AG08396 (cell line): ENCODE measurements at regions not wholly inside any gene's neighbourhood (a gene's known extent, or its start where the extent isn't known, plus 50 kb on each side); places are given as distances from the start of the nearest gene placed in this dataset.
"Not testable (repeated sequence)": the region's sequence is repeated elsewhere in the genome, so short reads cannot be mapped to it uniquely, and the experiment has no call there.

Source experiments
- DNase-seq: peaks from one replicate; pipeline ENCODE4 v3.0.0; 2012; ENCODE audit warnings: low spot score, mixed read lengths

GRCh38 chr2:198508610-198509009 is 704.2 kb downstream of the PLCL1 start:
- DNase-seq: not testable (repeated sequence)

DNA sequence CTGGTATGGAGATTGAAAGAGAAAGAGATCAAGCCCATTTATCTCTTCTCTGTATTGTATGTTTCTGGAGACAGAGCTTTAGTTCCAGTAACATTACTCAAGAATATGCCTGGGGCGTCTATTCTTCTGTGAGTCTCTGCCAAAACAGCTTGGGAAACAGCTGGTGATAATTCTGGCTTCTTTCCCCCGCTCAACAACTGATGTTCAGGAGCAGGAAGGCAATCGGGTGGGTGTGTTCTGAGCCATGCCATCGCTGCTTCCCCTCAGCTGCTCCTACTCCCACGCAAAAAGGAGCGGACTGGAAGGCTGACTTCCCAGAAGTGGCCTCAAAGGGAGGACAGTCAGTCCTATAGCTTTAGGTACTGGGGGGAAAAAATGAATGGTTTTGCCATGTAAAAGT is 695.1 kb downstream of the PLCL1 start:
- no peak for DNase-seq

- no peak for DNase-seq
Observed at GRCh38 chr2:198498516-198498915, 694.1 kb downstream of the PLCL1 start.

DNA sequence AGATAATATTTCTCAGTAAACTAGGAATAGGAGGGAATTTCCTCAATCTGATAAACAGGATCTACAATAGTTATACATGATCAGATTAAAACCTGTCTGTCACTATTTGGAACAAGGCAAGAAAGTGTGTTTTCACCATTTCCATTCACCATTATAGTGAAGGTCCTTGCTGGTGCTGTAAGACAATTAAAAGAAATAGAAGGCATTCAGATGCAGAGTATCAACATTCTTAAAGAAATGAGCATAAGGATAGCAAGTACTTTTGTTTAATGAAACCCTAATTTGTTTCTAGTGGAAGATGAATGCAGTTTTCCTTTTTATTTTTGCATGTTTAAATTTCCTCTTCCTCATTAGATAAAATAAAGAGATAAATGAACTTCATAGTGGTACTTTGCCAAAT is 693.7 kb downstream of the PLCL1 start:
- DNase-seq: no peak

- DNase-seq: no peak
Observed at GRCh38 chr2:198494931-198495330, 690.5 kb downstream of the PLCL1 start.

- no peak for DNase-seq
Observed at GRCh38 chr2:198490748-198491147, 686.4 kb downstream of the PLCL1 start.

DNA sequence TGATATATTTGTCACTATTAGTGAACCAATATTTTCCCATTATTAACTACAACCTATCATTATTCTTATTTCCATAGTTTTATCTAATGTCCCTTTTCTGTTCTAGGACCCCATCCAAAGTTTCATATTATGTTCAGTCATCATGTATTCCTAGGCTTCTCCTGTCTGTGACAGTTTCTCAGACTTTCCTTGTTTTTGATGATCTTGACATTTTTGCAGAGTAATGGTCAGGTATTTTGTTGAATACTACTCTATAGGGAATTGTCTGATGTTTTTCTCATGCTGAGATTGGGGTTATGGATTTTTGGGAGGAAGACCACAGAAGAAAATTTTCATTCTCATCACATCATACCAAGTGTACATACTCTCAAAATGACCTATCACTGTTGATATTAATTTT is 684.6 kb downstream of the PLCL1 start:
- DNase-seq: no peak

DNA sequence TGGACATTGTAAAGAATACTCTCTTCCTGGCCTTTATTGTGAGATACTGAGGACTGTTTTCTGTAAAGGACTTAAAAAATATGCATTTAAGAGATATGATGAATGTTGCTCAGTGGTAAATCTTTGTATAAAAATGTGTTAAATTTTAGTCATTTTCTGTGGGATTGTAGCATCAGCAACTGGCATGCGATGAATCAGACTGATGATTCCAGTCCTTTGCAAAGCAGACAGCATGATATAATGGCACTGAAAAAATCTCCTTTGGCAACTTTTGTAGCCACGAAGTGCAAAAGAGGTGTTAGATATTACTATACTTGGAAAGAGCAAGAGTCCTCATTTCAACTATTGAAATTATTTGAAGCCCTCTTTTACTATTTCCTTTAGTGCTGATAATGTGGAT is 678.7 kb downstream of the PLCL1 start:
- no peak for DNase-seq

DNA sequence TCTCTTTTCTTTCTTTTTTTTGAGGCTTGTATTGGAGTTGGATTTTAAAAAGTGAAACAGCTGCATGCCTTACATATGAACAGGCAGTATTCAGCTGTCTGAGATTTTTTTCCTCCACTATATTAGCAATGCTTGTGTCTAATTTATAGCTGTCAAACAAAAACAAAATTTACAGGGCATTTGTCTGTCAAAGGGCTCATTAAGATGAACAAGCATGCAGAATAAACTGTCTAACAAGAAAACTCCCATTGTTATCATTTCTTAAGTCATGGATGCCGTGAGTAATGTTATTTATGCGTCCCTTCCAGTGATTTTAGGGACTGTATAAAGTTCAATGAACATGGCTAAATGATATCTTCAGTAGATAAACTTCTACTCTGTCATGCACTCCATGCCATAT is 674.7 kb downstream of the PLCL1 start:
- no peak for DNase-seq

- no peak for DNase-seq
Observed at GRCh38 chr2:198478361-198478760, 674.0 kb downstream of the PLCL1 start.

DNA sequence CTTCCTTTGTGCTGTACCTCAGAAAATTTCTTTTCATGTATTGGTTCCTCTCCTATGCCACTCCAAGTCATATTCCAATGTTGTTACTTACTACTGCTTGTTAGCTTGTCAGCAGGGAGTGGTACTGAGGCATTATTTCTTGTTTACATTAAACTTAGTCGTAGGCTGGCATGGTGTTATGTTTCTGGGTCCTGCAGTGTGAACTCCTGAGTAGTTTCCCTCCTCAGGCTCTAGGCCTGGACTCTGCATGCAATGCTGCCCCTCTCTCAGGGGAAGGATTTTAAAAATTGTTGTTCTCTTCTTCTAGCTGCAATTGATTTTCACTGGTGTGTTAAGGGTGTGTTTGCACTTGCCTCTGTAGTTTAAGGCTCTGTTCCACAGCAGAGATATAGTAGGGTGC is 671.6 kb downstream of the PLCL1 start:
- DNase-seq: no peak

- no peak for DNase-seq
Observed at GRCh38 chr2:198471291-198471690, 666.9 kb downstream of the PLCL1 start.

DNA sequence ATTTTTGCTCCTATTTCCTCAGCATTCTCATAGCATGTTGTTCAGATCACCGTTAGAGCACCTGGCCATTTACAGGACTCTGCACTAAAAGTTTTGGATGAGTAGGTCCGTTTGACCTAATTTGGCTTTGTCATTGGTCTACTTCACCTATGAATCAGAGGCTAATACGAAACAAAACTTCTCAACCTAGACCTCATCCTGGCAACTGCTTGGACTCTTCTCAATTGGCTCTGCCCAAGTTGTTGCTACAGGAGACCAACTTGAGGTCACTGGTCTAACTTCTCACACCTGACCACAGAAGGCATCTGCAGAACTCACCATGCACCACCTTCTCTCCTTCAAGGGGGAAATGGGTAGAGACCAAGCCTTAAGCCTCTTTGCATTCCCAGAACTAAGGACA is 663.7 kb downstream of the PLCL1 start:
- no peak for DNase-seq

GRCh38 chr2:198465970-198466369 is 661.6 kb downstream of the PLCL1 start:
- no peak for DNase-seq

DNA sequence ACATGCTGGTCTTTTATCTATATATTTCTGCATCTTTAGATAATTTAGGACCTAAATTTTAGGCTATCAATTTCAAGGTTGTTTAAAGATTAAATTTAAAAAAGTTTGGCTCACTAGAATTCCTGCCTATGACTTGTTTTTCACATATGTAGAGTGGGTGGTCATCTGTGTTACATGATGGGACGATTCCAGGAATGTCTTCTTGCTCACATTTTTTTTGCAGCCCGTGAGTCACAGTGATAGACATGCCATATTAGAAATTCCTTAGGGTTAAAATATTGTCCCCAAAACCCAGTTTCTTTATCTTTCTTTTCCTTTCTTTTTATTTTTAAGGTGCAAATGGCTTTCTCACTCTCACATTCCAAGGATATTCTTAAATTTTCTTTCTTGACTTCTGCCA is 652.0 kb downstream of the PLCL1 start:
- no peak for DNase-seq

DNA sequence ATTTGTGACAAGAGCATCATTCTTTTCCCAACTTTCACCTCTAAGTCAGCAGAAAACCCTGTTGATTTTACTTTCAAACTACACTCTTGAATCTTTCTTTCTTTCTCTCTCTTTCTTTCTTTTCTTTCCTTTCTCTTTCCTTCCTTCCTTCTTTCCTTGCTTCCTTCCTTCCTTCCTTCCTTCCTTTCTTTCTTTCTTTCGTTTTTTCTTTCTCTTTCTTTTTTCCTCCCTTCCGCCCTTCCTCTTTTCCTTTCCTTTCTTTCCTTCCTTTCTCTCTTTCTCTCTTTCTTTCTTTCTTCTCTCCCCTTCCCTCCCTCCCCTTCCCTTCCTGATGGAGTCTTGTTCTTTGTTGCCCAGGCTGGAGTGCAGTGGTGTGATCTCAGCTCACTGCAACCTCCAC is 649.5 kb downstream of the PLCL1 start:
- DNase-seq: no peak

DNA sequence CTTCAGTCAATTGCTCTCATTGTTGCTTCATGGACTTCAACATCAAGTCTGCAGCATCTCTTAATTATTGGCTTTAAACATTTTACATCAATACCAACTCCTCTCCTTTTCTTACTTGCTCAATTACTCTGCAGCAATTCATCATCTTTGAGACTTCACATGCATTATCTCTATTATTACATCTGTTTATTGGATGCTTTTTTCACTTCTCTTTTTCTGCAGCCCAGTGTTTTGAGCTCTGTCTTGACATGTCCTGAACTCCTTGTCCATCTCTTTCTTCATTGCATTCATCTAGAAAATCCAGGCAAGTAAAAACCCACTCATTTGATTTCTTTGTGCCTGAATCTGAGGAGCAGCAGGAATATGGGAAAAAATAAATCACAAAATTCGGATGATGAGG is 647.9 kb downstream of the PLCL1 start:
- no peak for DNase-seq

GRCh38 chr2:198448789-198449188 is 644.4 kb downstream of the PLCL1 start:
- no peak for DNase-seq

- DNase-seq: no peak
Observed at GRCh38 chr2:198444800-198445287, 640.5 kb downstream of the PLCL1 start.

GRCh38 chr2:198441901-198442300 is 637.5 kb downstream of the PLCL1 start:
- DNase-seq: no peak

DNA sequence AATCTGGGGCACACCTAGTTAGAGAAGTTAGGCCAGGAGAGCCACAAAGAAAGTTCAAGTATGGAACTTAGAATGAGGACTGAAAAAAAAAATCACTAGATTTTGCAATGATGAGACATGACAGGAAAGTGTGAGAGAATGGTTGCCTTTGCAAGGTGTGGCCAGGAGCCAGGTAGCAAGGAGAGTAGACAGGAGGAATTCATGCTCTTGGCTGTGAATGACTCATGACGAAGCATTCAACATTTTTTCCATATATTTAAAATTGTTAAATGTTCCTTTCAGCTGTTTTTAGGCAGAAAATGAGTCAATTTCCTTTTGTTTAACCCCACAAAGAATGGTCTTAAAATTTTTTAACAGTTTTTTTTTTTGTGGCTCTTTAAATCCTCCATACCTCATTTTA is 636.9 kb downstream of the PLCL1 start:
- no peak for DNase-seq

DNA sequence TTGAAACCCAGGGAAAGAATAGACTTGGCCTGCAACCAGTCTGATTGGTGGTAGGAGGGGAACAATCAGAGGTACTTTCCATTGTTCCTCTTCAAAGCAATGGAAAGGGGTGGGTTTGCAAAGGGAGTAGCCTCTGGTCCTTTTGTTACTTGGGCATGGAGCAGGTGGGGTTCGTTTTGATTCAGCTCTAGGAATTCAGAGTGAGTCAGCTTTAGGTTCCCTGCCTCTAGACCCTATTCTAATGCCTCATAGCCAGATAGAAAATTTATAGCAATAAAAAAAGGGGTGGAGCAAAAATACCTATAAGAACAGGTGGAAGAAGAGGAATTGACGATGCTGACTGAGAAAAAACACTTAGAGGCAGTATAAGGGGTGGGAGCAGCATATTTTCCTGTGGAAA is 636.4 kb downstream of the PLCL1 start:
- DNase-seq: no peak

DNA sequence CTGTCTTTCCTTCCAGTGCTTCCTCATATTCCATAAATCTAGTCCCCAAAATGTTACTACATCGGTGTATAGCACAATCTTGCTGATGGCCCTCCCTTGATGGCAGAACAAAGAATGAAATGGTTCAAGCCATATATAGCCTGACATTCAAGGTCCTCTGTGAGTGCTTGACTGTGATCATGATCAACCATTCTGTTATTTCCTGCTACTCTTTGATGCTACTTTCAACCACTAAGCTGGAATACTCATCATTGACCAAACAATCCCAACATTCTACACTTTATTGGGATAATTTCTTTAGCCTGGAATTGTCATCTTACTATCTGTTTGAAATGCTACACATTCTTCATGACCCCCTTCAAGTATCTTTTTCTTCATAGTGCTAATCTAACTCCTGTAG is 633.9 kb downstream of the PLCL1 start:
- DNase-seq: no peak

- DNase-seq: no peak
Observed at GRCh38 chr2:198424112-198424511, 619.7 kb downstream of the PLCL1 start.

DNA sequence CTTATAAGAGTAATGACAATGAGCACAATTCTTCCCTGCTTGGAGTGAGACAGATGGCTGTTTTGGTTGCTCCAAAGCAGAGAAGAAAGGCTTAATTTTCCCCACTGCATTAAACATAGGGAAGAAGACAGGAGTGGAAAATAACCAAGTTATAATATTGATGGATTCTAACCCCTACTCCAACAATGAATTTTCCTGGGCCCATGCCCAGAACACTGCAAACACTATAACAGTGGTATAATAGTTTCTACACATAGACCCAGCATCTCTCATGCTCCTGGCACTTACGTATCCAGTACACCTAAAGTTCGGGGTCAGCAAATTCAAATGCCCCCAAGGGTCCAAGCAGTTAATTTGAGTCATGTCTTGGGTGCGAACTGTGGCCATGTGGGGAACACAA is 613.4 kb downstream of the PLCL1 start:
- DNase-seq: no peak
